Hepatocyte (in vitro differentiated cells): ENCODE measurements at regions not wholly inside any gene's neighbourhood (a gene's known extent, or its start where the extent isn't known, plus 50 kb on each side); places are given as distances from the start of the nearest gene placed in this dataset.

Source experiments
- DNase-seq: peaks from one replicate; pipeline ENCODE4 v3.0.0-alpha.2; 2016; ENCODE audit warnings: low spot score
- H2AFZ ChIP-seq: fragments of 200-600 bp; sonication (generic); 2 replicates; pipeline ENCODE4 v1.6.0; 2016; ENCODE audit warnings: antibody characterized with exemption, mild to moderate bottlenecking
- H3K27ac ChIP-seq: fragments of 200-600 bp; sonication (generic); 2 replicates; pipeline ENCODE4 v1.5.1; 2016; ENCODE audit warnings: mild to moderate bottlenecking
- H3K27me3 ChIP-seq: fragments of 200-600 bp; sonication (generic); 2 replicates; pipeline ENCODE4 v1.6.1; 2016
- H3K36me3 ChIP-seq: fragments of 200-600 bp; sonication (generic); replicated peaks from 2 replicates; pipeline ENCODE4 v1.5.1; 2016; ENCODE audit warnings: low read depth; ENCODE audit not compliant: insufficient read depth
- H3K4me1 ChIP-seq: fragments of 200-600 bp; sonication (generic); 2 replicates; pipeline ENCODE4 v1.5.1; 2016; ENCODE audit warnings: mild to moderate bottlenecking, moderate library complexity; ENCODE audit not compliant: insufficient read depth
- H3K4me2 ChIP-seq: fragments of 200-600 bp; sonication (generic); 2 replicates; pipeline ENCODE4 v1.6.0; 2016
- H3K4me3 ChIP-seq: fragments of 200-600 bp; sonication (generic); 2 replicates; pipeline ENCODE4 v1.5.1; 2016; ENCODE audit warnings: mild to moderate bottlenecking
- H3K79me2 ChIP-seq: fragments of 200-600 bp; sonication (generic); 2 replicates; pipeline ENCODE4 v1.6.0; 2017; ENCODE audit warnings: mild to moderate bottlenecking
- H3K9me2 ChIP-seq: fragments of 200-600 bp; sonication (generic); replicated peaks from 2 replicates; pipeline ENCODE4 v1.6.0; 2017; ENCODE audit warnings: mild to moderate bottlenecking; ENCODE audit not compliant: insufficient read depth
- H3K9me3 ChIP-seq: fragments of 200-600 bp; sonication (generic); 2 replicates; pipeline ENCODE4 v1.5.1; 2016; ENCODE audit warnings: low read depth, mild to moderate bottlenecking
- H4K20me1 ChIP-seq: fragments of 200-600 bp; sonication (generic); 2 replicates; pipeline ENCODE4 v1.6.0; 2016; ENCODE audit warnings: mild to moderate bottlenecking; ENCODE audit not compliant: insufficient read depth, poor library complexity, severe bottlenecking
- EZH2 ChIP-seq: fragments of 200-600 bp; sonication (generic); IDR thresholded peaks from 2 replicates; pipeline ENCODE4 v1.6.1; 2016; ENCODE audit warnings: antibody characterized with exemption, mild to moderate bottlenecking, borderline replicate concordance
- EZH2phosphoT487 ChIP-seq: fragments of 200-600 bp; sonication (generic); IDR thresholded peaks from one replicate; pipeline ENCODE4 v1.6.1; 2018; ENCODE audit warnings: antibody characterized with exemption, mild to moderate bottlenecking, low read depth, moderate library complexity; ENCODE audit not compliant: unreplicated experiment, severe bottlenecking
- WGBS: methylation state at CpG from one replicate; pipeline ENCODE4 v1.1.6; 2016; ENCODE audit warnings: low lambda C conversion rate; ENCODE audit errors: missing lambda C conversion rate; 5-methylcytosine and 5-hydroxymethylcytosine counted together
- TF ChIP-seq, protein P1 (sequence below): fragments of 200-600 bp; sonication (generic); IDR thresholded peaks from 2 replicates; pipeline ENCODE4 v1.5.1; 2016; ENCODE audit warnings: antibody characterized with exemption, mild to moderate bottlenecking; ENCODE audit not compliant: poor library complexity

DNA sequence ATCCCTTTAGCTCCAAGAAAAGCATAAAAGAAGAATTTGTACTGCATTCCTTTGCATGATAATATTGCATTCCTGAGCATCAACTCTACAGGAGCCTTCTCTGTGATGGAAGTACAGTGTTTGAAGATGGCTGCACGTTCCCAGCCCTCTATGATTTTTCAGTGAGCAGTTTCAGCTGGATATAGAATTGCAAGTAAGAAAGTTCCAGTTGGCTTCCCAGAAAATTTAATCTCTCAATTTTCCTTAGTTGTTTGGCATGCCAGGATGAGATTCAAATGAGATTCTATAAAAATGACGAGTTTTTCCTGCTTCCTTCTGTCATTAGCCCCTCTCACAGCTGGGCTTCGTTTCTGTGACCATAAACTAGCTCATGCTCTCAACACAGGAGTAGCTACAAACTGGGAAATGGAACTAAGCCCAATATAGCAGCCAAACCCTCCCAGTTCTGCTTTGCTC, 109.9 kb downstream of the TTC8 start:
- H3K9me3 ChIP-seq: no peaks in the 10 kb centered on the region
- H3K4me1 ChIP-seq: no peaks in the 10 kb centered on the region
- H3K9me2 ChIP-seq: no peaks in the 10 kb centered on the region
- H3K36me3 ChIP-seq: no peaks in the 10 kb centered on the region
- H3K27ac ChIP-seq: no peak overlapping the region
- H3K79me2 ChIP-seq: no peaks in the 10 kb centered on the region
- no peak overlapping the region for H3K4me3 ChIP-seq
- H2AFZ ChIP-seq: no peak overlapping the region
- H3K27me3 ChIP-seq: no peaks in the 10 kb centered on the region
- TF ChIP-seq, protein P1, sequence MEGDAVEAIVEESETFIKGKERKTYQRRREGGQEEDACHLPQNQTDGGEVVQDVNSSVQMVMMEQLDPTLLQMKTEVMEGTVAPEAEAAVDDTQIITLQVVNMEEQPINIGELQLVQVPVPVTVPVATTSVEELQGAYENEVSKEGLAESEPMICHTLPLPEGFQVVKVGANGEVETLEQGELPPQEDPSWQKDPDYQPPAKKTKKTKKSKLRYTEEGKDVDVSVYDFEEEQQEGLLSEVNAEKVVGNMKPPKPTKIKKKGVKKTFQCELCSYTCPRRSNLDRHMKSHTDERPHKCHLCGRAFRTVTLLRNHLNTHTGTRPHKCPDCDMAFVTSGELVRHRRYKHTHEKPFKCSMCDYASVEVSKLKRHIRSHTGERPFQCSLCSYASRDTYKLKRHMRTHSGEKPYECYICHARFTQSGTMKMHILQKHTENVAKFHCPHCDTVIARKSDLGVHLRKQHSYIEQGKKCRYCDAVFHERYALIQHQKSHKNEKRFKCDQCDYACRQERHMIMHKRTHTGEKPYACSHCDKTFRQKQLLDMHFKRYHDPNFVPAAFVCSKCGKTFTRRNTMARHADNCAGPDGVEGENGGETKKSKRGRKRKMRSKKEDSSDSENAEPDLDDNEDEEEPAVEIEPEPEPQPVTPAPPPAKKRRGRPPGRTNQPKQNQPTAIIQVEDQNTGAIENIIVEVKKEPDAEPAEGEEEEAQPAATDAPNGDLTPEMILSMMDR: no peak
- no peak for TF ChIP-seq EZH2
- TF ChIP-seq EZH2phosphoT487: no peak
- 51% methylated on average over 3 of the region's 3 CpGs for WGBS
- H3K4me2 ChIP-seq: no peak overlapping the region
- no peak for DNase-seq
- no peaks in the 10 kb centered on the region for H4K20me1 ChIP-seq

DNA sequence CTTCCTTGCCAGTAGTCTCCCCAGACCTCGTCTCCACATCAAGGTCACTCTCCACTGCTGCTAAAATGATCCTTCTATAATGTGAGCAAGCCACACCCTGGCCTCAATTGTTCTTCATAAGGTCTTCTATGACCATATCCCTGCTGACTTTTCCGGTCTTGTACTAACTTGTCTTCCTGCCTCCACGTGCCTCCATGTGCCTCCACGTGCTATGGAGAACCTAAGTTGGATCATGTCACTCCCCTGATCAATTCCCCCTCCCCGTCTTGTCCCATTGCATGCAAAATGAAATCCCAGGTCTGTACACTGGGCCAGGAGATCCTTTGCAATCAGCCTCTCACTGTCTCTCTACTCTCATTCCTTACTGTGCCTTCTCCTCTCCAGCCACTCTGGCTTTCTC, 110.6 kb downstream of the TTC8 start:
- no peaks in the 10 kb centered on the region for H3K36me3 ChIP-seq
- no peak overlapping the region for H3K4me2 ChIP-seq
- no peaks in the 10 kb centered on the region for H3K9me2 ChIP-seq
- no peaks in the 10 kb centered on the region for H3K79me2 ChIP-seq
- no peak overlapping the region for H3K27ac ChIP-seq
- no peak overlapping the region for H3K4me3 ChIP-seq
- H4K20me1 ChIP-seq: no peaks in the 10 kb centered on the region
- no peaks in the 10 kb centered on the region for H3K4me1 ChIP-seq
- H3K9me3 ChIP-seq: no peaks in the 10 kb centered on the region
- no peaks in the 10 kb centered on the region for H3K27me3 ChIP-seq
- no peak overlapping the region for H2AFZ ChIP-seq
- TF ChIP-seq EZH2phosphoT487 (no peak), EZH2 (no peak)
- TF ChIP-seq, protein P1: no peak
- WGBS: 88% methylated on average over 5 of the region's 5 CpGs
- DNase-seq: no peak

DNA sequence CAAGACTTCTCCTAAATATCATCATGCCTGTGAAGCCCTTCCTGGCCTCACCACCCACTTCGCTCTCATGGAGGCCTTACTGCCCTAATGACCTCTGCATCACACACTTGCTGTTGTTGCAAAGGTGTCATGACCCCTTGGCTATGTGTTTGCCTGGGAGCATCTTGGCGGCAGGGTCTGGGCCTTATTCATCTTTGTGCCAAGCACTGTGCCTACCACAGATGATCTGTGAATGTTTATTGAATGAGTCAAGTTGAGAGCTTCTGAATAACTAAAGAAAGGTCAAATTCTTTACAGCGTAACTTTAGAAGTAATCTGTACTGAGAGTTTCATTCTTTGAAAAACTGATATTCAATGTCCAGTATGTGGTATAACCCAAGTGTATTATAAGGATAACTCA, 113.3 kb downstream of the TTC8 start:
- WGBS: 89% methylated on average over 3 of the region's 3 CpGs

More for the DNA sequence above, 113.3 kb downstream of the TTC8 start:
- no peak overlapping the region for H3K4me3 ChIP-seq
- H3K79me2 ChIP-seq: no peaks in the 10 kb centered on the region
- H2AFZ ChIP-seq: no peak overlapping the region
- no peak overlapping the region for H3K27ac ChIP-seq
- TF ChIP-seq, protein P1: no peak
- TF ChIP-seq EZH2 (no peak), EZH2phosphoT487 (no peak)
- no peaks in the 10 kb centered on the region for H3K36me3 ChIP-seq
- H4K20me1 ChIP-seq: no peaks in the 10 kb centered on the region
- DNase-seq: no peak
- H3K9me3 ChIP-seq: no peaks in the 10 kb centered on the region
- no peak overlapping the region for H3K4me2 ChIP-seq
- H3K27me3 ChIP-seq: no peaks in the 10 kb centered on the region
- H3K9me2 ChIP-seq: no peaks in the 10 kb centered on the region
- no peaks in the 10 kb centered on the region for H3K4me1 ChIP-seq
